Karpas-422 (cell line): ENCODE measurements at regions not wholly inside any gene's neighbourhood (a gene's known extent, or its start where the extent isn't known, plus 50 kb on each side); places are given as distances from the start of the nearest gene placed in this dataset.

Source experiments
- DNase-seq: peaks from one replicate; pipeline ENCODE4 v3.0.0-alpha.2; 2015
- H2AFZ ChIP-seq: fragments of 200-600 bp; sonication (generic); 2 replicates; pipeline ENCODE4 v1.6.1; 2014; ENCODE audit warnings: antibody characterized with exemption, low read length, mixed read lengths
- H3K27ac ChIP-seq: fragments of 200-600 bp; sonication (generic); 2 replicates; pipeline ENCODE4 v1.5.1; 2014; ENCODE audit warnings: mild to moderate bottlenecking, low read length, moderate library complexity
- H3K27me3 ChIP-seq: fragments of 200-600 bp; sonication (generic); 2 replicates; pipeline ENCODE4 v1.6.1; 2014; ENCODE audit warnings: low read length, mixed read lengths
- H3K36me3 ChIP-seq: fragments of 200-600 bp; sonication (generic); 2 replicates; pipeline ENCODE4 v1.6.1; 2014; ENCODE audit warnings: low read length, mixed read lengths; ENCODE audit not compliant: insufficient read depth
- H3K4me1 ChIP-seq: fragments of 200-600 bp; sonication (generic); 2 replicates; pipeline ENCODE4 v1.6.1; 2014; ENCODE audit warnings: mild to moderate bottlenecking, low read length, mixed read lengths
- H3K4me2 ChIP-seq: fragments of 200-600 bp; sonication (generic); 2 replicates; pipeline ENCODE4 v1.6.1; 2014; ENCODE audit warnings: low read length, low read depth, mild to moderate bottlenecking; ENCODE audit not compliant: poor library complexity, severe bottlenecking
- H3K4me3 ChIP-seq: fragments of 200-600 bp; sonication (generic); 2 replicates; pipeline ENCODE4 v1.5.1; 2014; ENCODE audit warnings: mild to moderate bottlenecking, antibody characterized with exemption, low read length, mixed read lengths
- H3K79me2 ChIP-seq: fragments of 200-600 bp; sonication (generic); 2 replicates; pipeline ENCODE4 v1.6.1; 2014; ENCODE audit warnings: mild to moderate bottlenecking, low read length, mixed read lengths
- H3K9ac ChIP-seq: fragments of 200-600 bp; sonication (generic); 2 replicates; pipeline ENCODE4 v1.6.0; 2014; ENCODE audit warnings: low read length
- H3K9me2 ChIP-seq: fragments of 200-600 bp; sonication (generic), shearing (Covaris generic); replicated peaks from 2 replicates; pipeline ENCODE4 v1.6.0; 2014; ENCODE audit warnings: mild to moderate bottlenecking, low read length, moderate library complexity; ENCODE audit not compliant: insufficient read depth
- H3K9me3 ChIP-seq: fragments of 300-700, 200-600 bp; sonication (generic); 2 replicates; pipeline ENCODE4 v1.6.1; 2014; ENCODE audit warnings: low read length, mixed read lengths
- H4K20me1 ChIP-seq: fragments of 200-600 bp; sonication (generic); 2 replicates; pipeline ENCODE4 v1.6.1; 2014; ENCODE audit warnings: mild to moderate bottlenecking, antibody characterized with exemption, low read length, low read depth; ENCODE audit not compliant: insufficient read depth

DNA sequence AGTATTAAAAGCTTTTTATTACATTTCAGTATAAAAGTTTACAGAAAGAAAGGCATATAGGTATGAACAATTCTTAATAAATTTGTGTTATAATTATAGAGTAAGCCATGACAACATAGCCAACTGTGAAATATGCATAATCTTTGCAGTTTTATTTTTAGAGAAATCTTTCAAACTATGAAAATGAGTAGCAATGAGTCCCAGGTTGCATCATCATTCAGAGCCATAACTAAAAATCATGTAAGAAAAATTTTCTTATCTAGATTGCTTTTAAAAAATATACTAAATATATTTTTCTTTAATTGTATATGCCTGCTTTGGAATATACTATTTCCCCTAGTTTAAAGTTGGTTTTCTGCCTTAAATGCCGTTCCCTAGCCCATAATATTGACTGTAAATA lies 54.8 kb upstream of the NAF1 start:
- Histone ChIP-seq H2AFZ (no peak overlapping the region), H3K9me3 (no peaks in the 10 kb centered on the region), H3K4me1 (no peaks in the 10 kb centered on the region), H4K20me1 (no peaks in the 10 kb centered on the region), H3K36me3 (no peaks in the 10 kb centered on the region), H3K27me3 (no peaks in the 10 kb centered on the region), H3K9me2 (no peaks in the 10 kb centered on the region), H3K4me3 (no peak overlapping the region), H3K79me2 (no peaks in the 10 kb centered on the region), H3K4me2 (no peak overlapping the region), H3K9ac (no peak overlapping the region), H3K27ac (no peak overlapping the region)
- no peak for DNase-seq

DNA sequence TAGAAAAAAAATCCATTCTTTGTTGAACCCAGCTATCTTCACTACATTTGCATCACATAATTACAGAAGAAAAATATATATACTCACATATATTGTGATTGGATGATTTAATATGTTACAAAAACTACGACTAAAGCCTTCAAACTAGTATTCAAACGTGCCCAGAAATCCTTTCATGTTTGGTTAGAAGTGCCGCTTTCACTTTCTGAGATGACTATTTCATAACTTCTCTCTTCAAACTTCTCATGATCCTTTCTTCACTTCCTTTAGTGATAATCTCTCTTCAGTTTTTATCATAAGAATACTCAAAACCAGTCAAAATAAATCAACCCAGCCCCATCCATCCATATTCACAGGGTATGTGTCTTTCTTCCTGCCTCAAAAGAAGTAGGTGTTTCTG lies 50.8 kb upstream of the NAF1 start:
- no peak overlapping the region for H3K9ac ChIP-seq
- H3K27me3 ChIP-seq = no peaks in the 10 kb centered on the region
- H4K20me1 ChIP-seq = no peaks in the 10 kb centered on the region
- no peak overlapping the region for H2AFZ ChIP-seq
- no peak overlapping the region for H3K4me2 ChIP-seq
- H3K9me2 ChIP-seq = no peaks in the 10 kb centered on the region
- no peaks in the 10 kb centered on the region for H3K36me3 ChIP-seq
- no peaks in the 10 kb centered on the region for H3K4me1 ChIP-seq
- H3K79me2 ChIP-seq = no peaks in the 10 kb centered on the region
- no peak for DNase-seq
- no peak overlapping the region for H3K27ac ChIP-seq
- no peak overlapping the region for H3K4me3 ChIP-seq
- H3K9me3 ChIP-seq = no peaks in the 10 kb centered on the region
